SK-N-SH (cell line): ENCODE measurements at regions not wholly inside any gene's neighbourhood (a gene's known extent, or its start where the extent isn't known, plus 50 kb on each side); places are given as distances from the start of the nearest gene placed in this dataset.

Experiments used
- CTCF ChIA-PET: fragments of 300-600, 350-600 bp; formaldehyde crosslinking; extraction: SDS; loops from one replicate; lab custom pipeline; 2021; lab: Yijun Ruan, JAX
- POLR2A ChIA-PET: fragments of 350-600 bp; sonication (Branson Sonifier 250); formaldehyde crosslinking; extraction: SDS; loops from one replicate; lab custom pipeline; 2020; ENCODE audit warnings: antibody characterized with exemption, inconsistent platforms; lab: Yijun Ruan, JAX
- DNase-seq: peaks from one replicate; pipeline ENCODE4 v3.0.0; 2012
- H2AFZ ChIP-seq: fragments of 200-600 bp; sonication (generic); 2 replicates; pipeline ENCODE4 v1.8.1; 2016; ENCODE audit warnings: antibody characterized with exemption, mild to moderate bottlenecking, low read depth
- H3F3A ChIP-seq: fragments of 200-600 bp; sonication (generic); replicated peaks from 2 replicates; pipeline ENCODE3; 2016; ENCODE audit warnings: antibody characterized with exemption, mild to moderate bottlenecking; ENCODE audit not compliant: insufficient read depth
- H3K27ac ChIP-seq, 2 experiments: fragments of 200-500 bp in 1 of 2; fragments of 200-600 bp in 1 of 2; sonication (Bioruptor generic) in 1 of 2; sonication (generic), shearing (Covaris generic) in 1 of 2; 2 replicates each; pipeline versions ENCODE4 v1.5.1 to v1.6.1; 2014 to 2016; ENCODE audit warnings: low read depth in 2 of 2, inconsistent platforms in 1 of 2, low read length in 1 of 2, mild to moderate bottlenecking in 1 of 2, mixed read lengths in 1 of 2
- H3K27me3 ChIP-seq: fragments of 200-600 bp; sonication (generic), shearing (Covaris generic); 2 replicates; pipeline ENCODE4 v1.6.1; 2016; ENCODE audit warnings: mixed run types; ENCODE audit not compliant: insufficient read depth
- H3K36me3 ChIP-seq, 2 experiments: fragments of 200-500 bp in 1 of 2; fragments of 200-600 bp in 1 of 2; sonication (Bioruptor generic) in 1 of 2; sonication (generic) in 1 of 2; replicated peaks in 1 of 2; 2 replicates each; pipeline versions ENCODE3 to v1.5.1; 2014 to 2016; ENCODE audit warnings: low read length in 1 of 2, mild to moderate bottlenecking in 1 of 2; ENCODE audit not compliant: insufficient read depth in 2 of 2, control insufficient read depth in 1 of 2
- H3K4me1 ChIP-seq, 2 experiments: fragments of 200-500 bp in 1 of 2; fragments of 200-600 bp in 1 of 2; sonication (Bioruptor generic) in 1 of 2; sonication (generic), shearing (Covaris generic) in 1 of 2; 2 replicates each; pipeline versions ENCODE4 v1.5.1 to v1.6.1; 2014 to 2016; ENCODE audit warnings: low read depth in 1 of 2, low read length in 1 of 2, mixed run types in 1 of 2; ENCODE audit not compliant: insufficient read depth in 2 of 2, control insufficient read depth in 1 of 2
- H3K4me2 ChIP-seq: fragments of 200-600 bp; sonication (generic), shearing (Covaris generic); 2 replicates; pipeline ENCODE4 v1.6.1; 2017; ENCODE audit warnings: mixed run types
- H3K4me3 ChIP-seq, 2 experiments: fragments of 200-500 bp in 1 of 2; fragments of 200-600 bp in 1 of 2; sonication (Bioruptor generic) in 1 of 2; sonication (generic), shearing (Covaris generic) in 1 of 2; 2 replicates each; pipeline versions ENCODE4 v1.5.1 to v1.8.1; 2014 to 2016; ENCODE audit warnings: low read depth in 2 of 2, inconsistent platforms in 1 of 2, low read length in 1 of 2, mild to moderate bottlenecking in 1 of 2, mixed read lengths in 1 of 2, moderate library complexity in 1 of 2
- H3K79me2 ChIP-seq: fragments of 200-600 bp; sonication (generic); 2 replicates; pipeline ENCODE4 v1.8.1; 2017; ENCODE audit warnings: mild to moderate bottlenecking; ENCODE audit not compliant: insufficient read depth
- H3K9ac ChIP-seq: fragments of 200-600 bp; sonication (generic); 2 replicates; pipeline ENCODE4 v1.6.1; 2017; ENCODE audit warnings: mixed run types
- H3K9me2 ChIP-seq: fragments of 200-600 bp; sonication (generic); 2 replicates; pipeline ENCODE4 v1.6.1; 2017; ENCODE audit warnings: mixed run types
- H3K9me3 ChIP-seq: fragments of 200-600 bp; sonication (generic); 2 replicates; pipeline ENCODE4 v1.6.1; 2017; ENCODE audit warnings: mixed run types, mild to moderate bottlenecking, moderate library complexity
- H4K20me1 ChIP-seq: fragments of 200-600 bp; sonication (generic); 2 replicates; pipeline ENCODE4 v1.6.1; 2017; ENCODE audit warnings: mild to moderate bottlenecking, mixed run types; ENCODE audit not compliant: insufficient read depth
- ELF1 ChIP-seq: IDR thresholded peaks from 2 replicates; pipeline ENCODE4 v1.4.0; 2012
- EP300 ChIP-seq, 2 experiments: IDR thresholded peaks; 2 replicates each; pipeline versions ENCODE4 v1.4.0 to v1.6.1; 2012; ENCODE audit warnings: borderline replicate concordance in 1 of 2, low read depth in 1 of 2, low read length in 1 of 2
- FOSL2 ChIP-seq: IDR thresholded peaks from 2 replicates; pipeline ENCODE4 v1.4.0; 2012; ENCODE audit warnings: low read depth, mild to moderate bottlenecking, moderate library complexity, borderline replicate concordance
- GATA2 ChIP-seq: sonication (generic); formaldehyde crosslinking; IDR thresholded peaks from 2 replicates; pipeline ENCODE4 v1.5.0; 2020; ENCODE audit warnings: mild to moderate bottlenecking, missing genetic modification reagents
- IRF3 ChIP-seq: fragments of 150-350 bp; IDR thresholded peaks from 2 replicates; pipeline ENCODE4 v1.6.1; 2016; ENCODE audit warnings: mild to moderate bottlenecking, low read depth, low read length
- NFIC ChIP-seq: IDR thresholded peaks from 2 replicates; pipeline ENCODE4 v1.4.0; 2012; ENCODE audit warnings: borderline replicate concordance
- NRF1 ChIP-seq: IDR thresholded peaks from 2 replicates; pipeline ENCODE4 v1.6.1; 2012; ENCODE audit warnings: low read depth, mild to moderate bottlenecking, low read length
- PBX3 ChIP-seq: IDR thresholded peaks from 2 replicates; pipeline ENCODE4; 2012
- POLR2AphosphoS5 ChIP-seq: IDR thresholded peaks from 2 replicates; pipeline ENCODE4 v1.6.1; 2012; ENCODE audit warnings: low read depth, low read length
- RCOR1 ChIP-seq: fragments of 150-350 bp; IDR thresholded peaks from 2 replicates; pipeline ENCODE4 v1.6.1; 2017; ENCODE audit warnings: antibody characterized with exemption, low read length
- RXRA ChIP-seq: IDR thresholded peaks from 2 replicates; pipeline ENCODE4 v1.4.0; 2012; ENCODE audit warnings: low read depth, mild to moderate bottlenecking, borderline replicate concordance
- SIN3A ChIP-seq: IDR thresholded peaks from 2 replicates; pipeline ENCODE4 v1.6.1; 2012; ENCODE audit warnings: low read depth, mild to moderate bottlenecking, low read length, moderate library complexity, borderline replicate concordance
- SMC3 ChIP-seq: IDR thresholded peaks from 2 replicates; pipeline ENCODE4 v1.6.1; 2012; ENCODE audit warnings: low read depth, low read length, improper control_type of control experiment
- TAF1 ChIP-seq: IDR thresholded peaks from 2 replicates; pipeline ENCODE4 v1.6.1; 2012; ENCODE audit warnings: low read depth, mild to moderate bottlenecking, low read length, moderate library complexity, borderline replicate concordance
- TEAD4 ChIP-seq: IDR thresholded peaks from 2 replicates; pipeline ENCODE4 v1.4.0; 2012; ENCODE audit warnings: mild to moderate bottlenecking, borderline replicate concordance; ENCODE audit not compliant: insufficient read depth
- WGBS: methylation state at CpG from one replicate; pipeline ENCODE4 v1.1.6; 2017; ENCODE audit warnings: low lambda C conversion rate; 5-methylcytosine and 5-hydroxymethylcytosine counted together
- TF ChIP-seq, protein P1 (sequence below): fragments of 150-350 bp; IDR thresholded peaks from 2 replicates; pipeline ENCODE4 v1.6.1; 2017; ENCODE audit warnings: antibody characterized with exemption, low read length, low read depth, borderline replicate concordance
- TF ChIP-seq, protein P2 (sequence below): IDR thresholded peaks from 2 replicates; pipeline ENCODE4 v1.4.0; 2012; ENCODE audit warnings: low read depth, borderline replicate concordance

DNA sequence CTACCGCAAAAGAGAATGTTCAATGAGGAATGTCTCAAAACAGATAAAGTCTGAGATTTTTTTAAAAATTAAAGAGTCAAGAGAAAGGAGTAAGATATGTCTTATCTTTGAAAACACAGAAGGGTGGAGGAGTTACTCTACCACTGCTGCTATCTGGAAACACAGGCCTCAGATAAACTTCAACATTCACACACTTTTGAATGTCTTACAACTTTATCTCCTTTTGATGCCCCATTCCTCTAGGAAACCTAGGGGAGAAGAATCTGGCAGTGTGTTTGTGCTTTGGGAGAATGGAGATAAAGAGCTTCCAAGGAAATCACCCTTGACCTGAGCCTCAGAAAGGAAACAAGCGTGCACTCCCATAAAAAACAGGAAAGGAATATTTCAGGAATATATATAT is 468.2 kb downstream of the PLOD2 start:
- Histone ChIP-seq H3K4me2 (no peak overlapping the region), H3K9me3 (no peaks in the 10 kb centered on the region), H2AFZ (no peak overlapping the region), H3K9ac (no peak overlapping the region), H3K79me2 (no peaks in the 10 kb centered on the region), H3K4me1 (no peaks in the 10 kb centered on the region), H3K27ac (no peak overlapping the region), H3K9me2 (no peaks in the 10 kb centered on the region), H3K27me3 (no peaks in the 10 kb centered on the region), H3F3A (no peaks in the 10 kb centered on the region), H3K4me3 (no peak overlapping the region), H3K36me3 (no peaks in the 10 kb centered on the region), H4K20me1 (no peaks in the 10 kb centered on the region)
- TF ChIP-seq, protein P1, sequence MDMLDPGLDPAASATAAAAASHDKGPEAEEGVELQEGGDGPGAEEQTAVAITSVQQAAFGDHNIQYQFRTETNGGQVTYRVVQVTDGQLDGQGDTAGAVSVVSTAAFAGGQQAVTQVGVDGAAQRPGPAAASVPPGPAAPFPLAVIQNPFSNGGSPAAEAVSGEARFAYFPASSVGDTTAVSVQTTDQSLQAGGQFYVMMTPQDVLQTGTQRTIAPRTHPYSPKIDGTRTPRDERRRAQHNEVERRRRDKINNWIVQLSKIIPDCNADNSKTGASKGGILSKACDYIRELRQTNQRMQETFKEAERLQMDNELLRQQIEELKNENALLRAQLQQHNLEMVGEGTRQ, result no peak
- TF ChIP-seq SIN3A, result no peak
- no peak for TF ChIP-seq POLR2AphosphoS5
- no peak for TF ChIP-seq NFIC
- TF ChIP-seq GATA2 (CRISPR knock-in tag), result no peak
- no peak for TF ChIP-seq NRF1
- TF ChIP-seq RCOR1, result no peak
- no peak for TF ChIP-seq SMC3
- TF ChIP-seq, protein P2, sequence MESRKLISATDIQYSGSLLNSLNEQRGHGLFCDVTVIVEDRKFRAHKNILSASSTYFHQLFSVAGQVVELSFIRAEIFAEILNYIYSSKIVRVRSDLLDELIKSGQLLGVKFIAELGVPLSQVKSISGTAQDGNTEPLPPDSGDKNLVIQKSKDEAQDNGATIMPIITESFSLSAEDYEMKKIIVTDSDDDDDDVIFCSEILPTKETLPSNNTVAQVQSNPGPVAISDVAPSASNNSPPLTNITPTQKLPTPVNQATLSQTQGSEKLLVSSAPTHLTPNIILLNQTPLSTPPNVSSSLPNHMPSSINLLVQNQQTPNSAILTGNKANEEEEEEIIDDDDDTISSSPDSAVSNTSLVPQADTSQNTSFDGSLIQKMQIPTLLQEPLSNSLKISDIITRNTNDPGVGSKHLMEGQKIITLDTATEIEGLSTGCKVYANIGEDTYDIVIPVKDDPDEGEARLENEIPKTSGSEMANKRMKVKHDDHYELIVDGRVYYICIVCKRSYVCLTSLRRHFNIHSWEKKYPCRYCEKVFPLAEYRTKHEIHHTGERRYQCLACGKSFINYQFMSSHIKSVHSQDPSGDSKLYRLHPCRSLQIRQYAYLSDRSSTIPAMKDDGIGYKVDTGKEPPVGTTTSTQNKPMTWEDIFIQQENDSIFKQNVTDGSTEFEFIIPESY, result no peak
- no peak for TF ChIP-seq TAF1
- TF ChIP-seq FOSL2, result no peak
- TF ChIP-seq EP300 (IDR thresholded peaks at IDR 0.05; ENCODE audit: borderline replicate concordance in 1 of 2, low read depth in 1 of 2, low read length in 1 of 2), result no peak
- no peak for DNase-seq
- WGBS, result 59% methylated on average over 2 of the region's 2 CpGs
- CTCF ChIA-PET, result no interaction called here
- POLR2A ChIA-PET, result no interaction called here

- Histone ChIP-seq H3K9ac (no peak overlapping the region), H3K79me2 (no peaks in the 10 kb centered on the region), H4K20me1 (no peaks in the 10 kb centered on the region), H3K27ac (no peak overlapping the region), H2AFZ (no peak overlapping the region), H3K4me1 (no peaks in the 10 kb centered on the region), H3K36me3 (no peaks in the 10 kb centered on the region), H3K9me2 (no peaks in the 10 kb centered on the region), H3K9me3 (no peaks in the 10 kb centered on the region), H3K4me2 (no peak overlapping the region), H3F3A (no peaks in the 10 kb centered on the region), H3K4me3 (no peak overlapping the region), H3K27me3 (no peaks in the 10 kb centered on the region)
- ChIA-PET POLR2A (no interaction called here), CTCF (no interaction called here)
- no peak for TF ChIP-seq RXRA
- no peak for TF ChIP-seq FOSL2
- no peak for TF ChIP-seq TAF1
- TF ChIP-seq, protein P1, result no peak
- no peak for TF ChIP-seq IRF3
- TF ChIP-seq PBX3, result no peak
- no peak for TF ChIP-seq ELF1
- no peak for TF ChIP-seq SMC3
- TF ChIP-seq TEAD4, result no peak
- TF ChIP-seq, protein P2, result no peak
- DNase-seq, result no peak
These were observed 465.0 kb downstream of the PLOD2 start for GRCh38 chr3:145696011-145696410.
